Endothelial cell of umbilical vein (primary cell): ENCODE measurements at regions not wholly inside any gene's neighbourhood (a gene's known extent, or its start where the extent isn't known, plus 50 kb on each side); places are given as distances from the start of the nearest gene placed in this dataset.

Experiments
- CTCF ChIP-seq, 2 donors: IDR thresholded peaks; 1 replicate in 1 of 2; 2 replicates in 1 of 2; pipeline ENCODE4 v1.5.1; 2011; ENCODE audit warnings: low read length in 2 of 2, mild to moderate bottlenecking in 2 of 2, moderate library complexity in 2 of 2, control low read depth in 1 of 2, inconsistent platforms in 1 of 2, low read depth in 1 of 2; ENCODE audit not compliant: insufficient read depth in 1 of 2; ENCODE audit errors: extremely low read depth in 1 of 2
- EZH2 ChIP-seq: IDR thresholded peaks from 2 replicates; pipeline ENCODE4 v1.6.1; 2012; ENCODE audit warnings: borderline replicate concordance, low read depth, mild to moderate bottlenecking, moderate library complexity, low read length, inconsistent platforms; ENCODE audit not compliant: severe bottlenecking
- FOS ChIP-seq: IDR thresholded peaks from 2 replicates; pipeline ENCODE4 v1.6.1; 2011; ENCODE audit warnings: mild to moderate bottlenecking, low read length, moderate library complexity, borderline replicate concordance; ENCODE audit not compliant: insufficient read depth
- POLR2A ChIP-seq: IDR thresholded peaks from 2 replicates; pipeline ENCODE4 v1.6.1; 2012; ENCODE audit warnings: low read depth, mild to moderate bottlenecking, control low read depth, low read length

- no peak for TF ChIP-seq CTCF (IDR thresholded peaks at IDR 0.05; ENCODE audit: extremely low read depth in 1 of 2, insufficient read depth in 1 of 2, low read depth in 1 of 2, low read length in 2 of 2)
- TF ChIP-seq POLR2A, result no peak
- no peak for TF ChIP-seq FOS
- no peak for TF ChIP-seq EZH2
Measured at GRCh38 chr2:220669324-220669723, 902.8 kb downstream of the EPHA4 start.
